Gastrocnemius medialis (tissue), 4 donors: ENCODE measurements at regions not wholly inside any gene's neighbourhood (a gene's known extent, or its start where the extent isn't known, plus 50 kb on each side); places are given as distances from the start of the nearest gene placed in this dataset.
"Not testable (repeated sequence)": the region's sequence is repeated elsewhere in the genome, so short reads cannot be mapped to it uniquely, and the experiment has no call there.

Source experiments
- CTCF ChIP-seq, 5 experiments: fragments of 450-650 bp in 3 of 5; fragments of 200-600 bp in 2 of 5; sonication (generic) in 2 of 5; IDR thresholded peaks in 4 of 5; conservative IDR thresholded peaks in 1 of 5; 1 replicate in 4 of 5; 2 replicates in 1 of 5; pipeline ENCODE4 v1.5.1; 2016 to 2019; ENCODE audit warnings: antibody characterized with exemption in 5 of 5, mild to moderate bottlenecking in 3 of 5, moderate library complexity in 3 of 5
- POLR2A ChIP-seq, 2 donors: fragments of 450-650 bp; IDR thresholded peaks; one replicate each; pipeline ENCODE4 v1.6.1; 2017; ENCODE audit warnings: antibody characterized with exemption in 2 of 2, mild to moderate bottlenecking in 2 of 2, moderate library complexity in 2 of 2

GRCh38 chr6:26766203-26766902 is 106.8 kb upstream of the ZNF322 start:
- not testable (repeated sequence) for TF ChIP-seq POLR2A (IDR thresholded peaks at IDR 0.05); CTCF (IDR thresholded peaks at IDR 0.05 in 4 of 5, conservative IDR thresholded peaks at IDR 0.05 in 1 of 5)
